ENCODE measurements at regions not wholly inside any gene's neighbourhood (a gene's known extent, or its start where the extent isn't known, plus 50 kb on each side); places are given as distances from the start of the nearest gene placed in this dataset.

GRCh38 chr4:119695216-119695615 lies 66.6 kb upstream of the PDE5A start:
- TF ChIP-seq CTCF (tag by site-specific recombination; IDR thresholded peaks at IDR 0.05) (no peak), ZNF354C (tag by site-specific recombination; IDR thresholded peaks at IDR 0.05; ENCODE audit: borderline replicate concordance, low read depth) (no peak), ZNF510 (tag by site-specific recombination; IDR thresholded peaks at IDR 0.05; ENCODE audit: insufficient replicate concordance) (no peak), ZNF302 (tag by site-specific recombination; IDR thresholded peaks at IDR 0.05; ENCODE audit: low read depth) (no peak)

Data from HEK293 (cell line).